SU-DHL-6 (cell line): ENCODE measurements at regions not wholly inside any gene's neighbourhood (a gene's known extent, or its start where the extent isn't known, plus 50 kb on each side); places are given as distances from the start of the nearest gene placed in this dataset.

ENCODE experiments used
- H2AFZ ChIP-seq: fragments of 200-600 bp; sonication (generic); 2 replicates; pipeline ENCODE4 v1.6.1; 2014; ENCODE audit warnings: low read depth, mild to moderate bottlenecking, moderate library complexity, mixed read lengths, antibody characterized with exemption, low read length; ENCODE audit not compliant: severe bottlenecking
- H3F3A ChIP-seq: fragments of 200-600 bp; shearing (Covaris generic); 2 replicates; pipeline ENCODE4 v1.6.0; 2016; ENCODE audit warnings: antibody characterized with exemption, mild to moderate bottlenecking; ENCODE audit not compliant: insufficient read depth
- H3K27ac ChIP-seq: fragments of 200-600 bp; sonication (generic); 2 replicates; pipeline ENCODE4 v1.5.1; 2016; ENCODE audit warnings: low read depth, mild to moderate bottlenecking, low read length, moderate library complexity, mixed read lengths
- H3K27me3 ChIP-seq: fragments of 200-600 bp; sonication (generic), shearing (Covaris generic); 2 replicates; pipeline ENCODE4 v1.6.0; 2014; ENCODE audit warnings: mild to moderate bottlenecking, low read length
- H3K36me3 ChIP-seq: fragments of 200-600 bp; sonication (generic); 2 replicates; pipeline ENCODE4 v1.6.1; 2014; ENCODE audit warnings: mild to moderate bottlenecking, low read length, mixed read lengths
- H3K4me2 ChIP-seq: fragments of 300-600, 200-600 bp; shearing (Covaris generic), sonication (generic); 2 replicates; pipeline ENCODE4 v1.6.0; 2014; ENCODE audit warnings: low read length, low read depth, mild to moderate bottlenecking; ENCODE audit not compliant: poor library complexity, severe bottlenecking
- H3K4me3 ChIP-seq: fragments of 200-600 bp; sonication (generic); 2 replicates; pipeline ENCODE4 v1.5.1; 2014; ENCODE audit warnings: antibody characterized with exemption, low read length, mild to moderate bottlenecking, mixed read lengths; ENCODE audit not compliant: insufficient read depth, poor library complexity, severe bottlenecking
- H3K79me2 ChIP-seq: fragments of 200-600 bp; sonication (generic); 2 replicates; pipeline ENCODE4 v1.6.1; 2014; ENCODE audit warnings: mild to moderate bottlenecking, low read length, moderate library complexity; ENCODE audit not compliant: insufficient read depth
- H3K9ac ChIP-seq: fragments of 200-600 bp; sonication (generic); 2 replicates; pipeline ENCODE4 v1.7.0; 2014; ENCODE audit warnings: mild to moderate bottlenecking, low read length
- H3K9me2 ChIP-seq: fragments of 200-600 bp; sonication (generic); replicated peaks from 2 replicates; pipeline ENCODE4 v1.6.1; 2014; ENCODE audit warnings: low read length; ENCODE audit not compliant: insufficient read depth
- H3K9me3 ChIP-seq: fragments of 200-600 bp; sonication (generic); 2 replicates; pipeline ENCODE4 v1.6.1; 2014; ENCODE audit warnings: low read length, mixed read lengths; ENCODE audit not compliant: insufficient read depth
- H4K20me1 ChIP-seq: fragments of 200-600 bp; sonication (generic); 2 replicates; pipeline ENCODE4 v1.6.1; 2014; ENCODE audit warnings: low read depth, mild to moderate bottlenecking, antibody characterized with exemption, low read length, moderate library complexity, mixed read lengths
- EZH2phosphoT487 ChIP-seq: fragments of 200-600 bp; sonication (generic), shearing (Covaris generic); conservative IDR thresholded peaks from 2 replicates; pipeline ENCODE4 v1.6.1; 2018; ENCODE audit warnings: mild to moderate bottlenecking, antibody characterized with exemption, low read length, moderate library complexity, mixed read lengths
- TF ChIP-seq, protein P1 (sequence below): fragments of 200-600 bp; sonication (generic); IDR thresholded peaks from one replicate; pipeline ENCODE4 v1.5.1; 2017; ENCODE audit warnings: antibody characterized with exemption, mild to moderate bottlenecking, low read length, moderate library complexity; ENCODE audit not compliant: insufficient read depth, poor library complexity, severe bottlenecking

DNA sequence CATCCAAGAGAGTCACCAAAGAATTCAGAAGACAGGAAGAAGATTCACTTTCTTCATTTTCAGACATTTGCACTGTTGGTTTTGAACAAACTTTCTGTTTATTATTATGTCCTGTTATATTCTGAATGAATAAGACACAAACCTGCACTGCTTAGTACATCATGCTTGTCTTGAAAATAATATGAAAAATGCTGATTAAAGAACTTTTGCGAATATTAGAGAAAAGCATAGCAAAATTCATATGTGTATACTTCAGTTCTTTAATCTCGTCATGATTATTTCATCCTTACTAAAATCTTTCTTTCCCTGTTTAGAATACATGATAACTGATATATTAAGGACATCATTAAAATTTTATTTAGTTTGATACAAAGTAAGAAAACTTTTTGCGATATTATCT lies 504.1 kb downstream of the POM121L12 start:
- Histone ChIP-seq H3K79me2 (no peaks in the 10 kb centered on the region), H3F3A (no peaks in the 10 kb centered on the region), H3K27me3 (no peaks in the 10 kb centered on the region), H3K36me3 (no peaks in the 10 kb centered on the region), H3K9me3 (no peaks in the 10 kb centered on the region), H3K9me2 (no peaks in the 10 kb centered on the region), H2AFZ (no peak overlapping the region), H4K20me1 (no peaks in the 10 kb centered on the region), H3K4me2 (no peak overlapping the region), H3K27ac (no peak overlapping the region), H3K4me3 (no peak overlapping the region), H3K9ac (no peak overlapping the region)
- no peak for TF ChIP-seq EZH2phosphoT487
- TF ChIP-seq, protein P1, sequence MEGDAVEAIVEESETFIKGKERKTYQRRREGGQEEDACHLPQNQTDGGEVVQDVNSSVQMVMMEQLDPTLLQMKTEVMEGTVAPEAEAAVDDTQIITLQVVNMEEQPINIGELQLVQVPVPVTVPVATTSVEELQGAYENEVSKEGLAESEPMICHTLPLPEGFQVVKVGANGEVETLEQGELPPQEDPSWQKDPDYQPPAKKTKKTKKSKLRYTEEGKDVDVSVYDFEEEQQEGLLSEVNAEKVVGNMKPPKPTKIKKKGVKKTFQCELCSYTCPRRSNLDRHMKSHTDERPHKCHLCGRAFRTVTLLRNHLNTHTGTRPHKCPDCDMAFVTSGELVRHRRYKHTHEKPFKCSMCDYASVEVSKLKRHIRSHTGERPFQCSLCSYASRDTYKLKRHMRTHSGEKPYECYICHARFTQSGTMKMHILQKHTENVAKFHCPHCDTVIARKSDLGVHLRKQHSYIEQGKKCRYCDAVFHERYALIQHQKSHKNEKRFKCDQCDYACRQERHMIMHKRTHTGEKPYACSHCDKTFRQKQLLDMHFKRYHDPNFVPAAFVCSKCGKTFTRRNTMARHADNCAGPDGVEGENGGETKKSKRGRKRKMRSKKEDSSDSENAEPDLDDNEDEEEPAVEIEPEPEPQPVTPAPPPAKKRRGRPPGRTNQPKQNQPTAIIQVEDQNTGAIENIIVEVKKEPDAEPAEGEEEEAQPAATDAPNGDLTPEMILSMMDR, result no peak

DNA sequence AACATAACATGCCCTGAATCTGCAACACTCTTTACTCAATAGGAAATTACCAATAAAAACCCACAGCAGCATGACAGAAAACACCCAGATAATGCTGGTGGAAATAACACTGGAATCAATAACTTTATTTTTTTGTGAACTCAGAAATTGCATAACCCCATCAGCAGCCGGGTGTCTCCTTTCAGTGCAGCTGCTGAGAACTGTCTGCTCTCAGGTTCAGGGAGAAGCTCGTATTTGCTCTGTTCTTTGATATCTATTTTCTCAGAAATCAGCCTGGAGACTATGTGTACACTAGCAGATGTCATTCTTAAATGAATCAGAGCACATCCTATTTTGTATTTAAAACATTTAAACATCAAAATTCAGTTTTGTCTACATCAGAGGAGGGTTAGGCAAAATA lies 506.0 kb downstream of the POM121L12 start:
- Histone ChIP-seq H3K4me3 (no peak overlapping the region), H4K20me1 (no peaks in the 10 kb centered on the region), H3K36me3 (no peaks in the 10 kb centered on the region), H3K9ac (no peak overlapping the region), H3K9me3 (no peaks in the 10 kb centered on the region), H2AFZ (no peak overlapping the region), H3K4me2 (no peak overlapping the region), H3K27me3 (no peaks in the 10 kb centered on the region), H3F3A (no peaks in the 10 kb centered on the region), H3K27ac (no peak overlapping the region), H3K79me2 (no peaks in the 10 kb centered on the region), H3K9me2 (no peaks in the 10 kb centered on the region)
- TF ChIP-seq, protein P1, result no peak
- no peak for TF ChIP-seq EZH2phosphoT487

DNA sequence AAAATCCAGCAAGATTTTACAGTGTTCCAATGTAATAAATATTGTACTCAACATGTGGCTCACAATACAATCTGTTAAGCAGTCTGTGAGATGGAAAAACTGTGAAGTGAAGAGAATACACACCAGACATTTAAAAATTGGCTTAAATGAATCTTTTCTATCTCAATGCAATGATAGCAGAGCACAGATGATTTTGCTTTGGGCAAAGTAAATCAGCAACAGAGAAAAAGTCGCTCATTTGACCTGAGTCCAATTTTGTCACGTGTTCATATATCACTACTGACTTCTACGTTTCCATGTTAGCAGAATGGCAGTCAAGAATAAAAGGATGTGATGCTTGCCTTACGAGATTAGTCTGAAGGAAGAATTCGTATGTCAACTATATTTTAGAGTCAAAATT lies 506.7 kb downstream of the POM121L12 start:
- H3K79me2 ChIP-seq, result no peaks in the 10 kb centered on the region
- TF ChIP-seq, protein P1, result no peak
- no peak for TF ChIP-seq EZH2phosphoT487
- H2AFZ ChIP-seq, result no peak overlapping the region

More for the DNA sequence above, 506.7 kb downstream of the POM121L12 start:
- H3K9me2 ChIP-seq, result no peaks in the 10 kb centered on the region
- no peaks in the 10 kb centered on the region for H3K9me3 ChIP-seq
- H3K9ac ChIP-seq, result no peak overlapping the region
- H4K20me1 ChIP-seq, result no peaks in the 10 kb centered on the region
- no peak overlapping the region for H3K4me2 ChIP-seq
- H3K4me3 ChIP-seq, result no peak overlapping the region
- H3F3A ChIP-seq, result no peaks in the 10 kb centered on the region
- H3K27ac ChIP-seq, result no peak overlapping the region
- no peaks in the 10 kb centered on the region for H3K36me3 ChIP-seq
- H3K27me3 ChIP-seq, result no peaks in the 10 kb centered on the region
